ENCODE measurements at regions not wholly inside any gene's neighbourhood (a gene's known extent, or its start where the extent isn't known, plus 50 kb on each side); places are given as distances from the start of the nearest gene placed in this dataset.

GRCh38 chr20:47950913-47951283 lies 165.6 kb upstream of the SULF2 start:
- Histone ChIP-seq H3K4me3 (no peak overlapping the region), H3K27ac (no peak overlapping the region), H3K4me1 (no peaks in the 10 kb centered on the region), H3K9me3 (no peaks in the 10 kb centered on the region), H3K27me3 (no peaks in the 10 kb centered on the region), H3K36me3 (no peaks in the 10 kb centered on the region)
- no peak for ATAC-seq
- DNase-seq: no peak
- TF ChIP-seq CTCF (IDR thresholded peaks at IDR 0.05): no peak
- intact Hi-C loops (cut with DNase I): no loop called here

GRCh38 chr20:47950124-47950912 lies 165.0 kb upstream of the SULF2 start:
- Histone ChIP-seq H3K36me3 (no peaks in the 10 kb centered on the region), H3K4me1 (no peaks in the 10 kb centered on the region), H3K9me3 (no peaks in the 10 kb centered on the region), H3K27me3 (no peaks in the 10 kb centered on the region), H3K27ac (no peak overlapping the region), H3K4me3 (no peak overlapping the region)
- DNase-seq (peak in 1 of 4 donors; percentile 33), ATAC-seq (no peak)
- intact Hi-C loops (cut with DNase I): no loop called here
- TF ChIP-seq CTCF (IDR thresholded peaks at IDR 0.05): no peak

- ATAC-seq (no peak), DNase-seq (no peak)
- H3K4me1 ChIP-seq: no peaks in the 10 kb centered on the region
- H3K27me3 ChIP-seq: no peaks in the 10 kb centered on the region
- H3K4me3 ChIP-seq: no peak overlapping the region
- no peak for TF ChIP-seq CTCF (IDR thresholded peaks at IDR 0.05)
- no peak overlapping the region for H3K27ac ChIP-seq
- no peaks in the 10 kb centered on the region for H3K36me3 ChIP-seq
- intact Hi-C loops (cut with DNase I): no loop called here
- no peaks in the 10 kb centered on the region for H3K9me3 ChIP-seq
These were observed 163.9 kb upstream of the SULF2 start for GRCh38 chr20:47949230-47949629.

- no peak for TF ChIP-seq CTCF (IDR thresholded peaks at IDR 0.05)
- Histone ChIP-seq H3K4me1 (no peaks in the 10 kb centered on the region), H3K9me3 (no peaks in the 10 kb centered on the region), H3K36me3 (no peaks in the 10 kb centered on the region), H3K27ac (no peak overlapping the region), H3K4me3 (no peak overlapping the region), H3K27me3 (no peaks in the 10 kb centered on the region)
- DNase-seq (no peak), ATAC-seq (no peak)
- intact Hi-C loops (cut with DNase I): no loop called here
These were observed 159.4 kb upstream of the SULF2 start for GRCh38 chr20:47944682-47945081.

- no peaks in the 10 kb centered on the region for H3K36me3 ChIP-seq
- H3K27ac ChIP-seq: no peak overlapping the region
- DNase-seq: no peak
- H3K4me1 ChIP-seq: no peaks in the 10 kb centered on the region
- no peak for TF ChIP-seq CTCF (IDR thresholded peaks at IDR 0.05)
- no peak for ATAC-seq
- intact Hi-C loops (cut with DNase I): no loop called here
- peaks cover 0 to 10% of the 10 kb centered on the region in 2 donors for H3K27me3 ChIP-seq
- H3K4me3 ChIP-seq: no peak overlapping the region
- no peaks in the 10 kb centered on the region for H3K9me3 ChIP-seq
These were observed 156.6 kb upstream of the SULF2 start for GRCh38 chr20:47941869-47942268.
